ENCODE measurements at regions not wholly inside any gene's neighbourhood (a gene's known extent, or its start where the extent isn't known, plus 50 kb on each side); places are given as distances from the start of the nearest gene placed in this dataset.

- Histone ChIP-seq H3K56ac (replicated peaks; ENCODE audit: insufficient read length, low read depth, low read length) (no peak overlapping the region), H2BK5ac (ENCODE audit: low read depth, low read length) (no peak overlapping the region), H4K20me1 (replicated peaks in 1 of 2; ENCODE audit: control insufficient read depth in 1 of 2, insufficient read depth in 2 of 2, low read length in 2 of 2) (no peaks in the 10 kb centered on the region), H3K27ac (ENCODE audit: low read depth, low read length) (no peak overlapping the region), H3K23ac (ENCODE audit: insufficient read length) (no peak overlapping the region), H2BK20ac (ENCODE audit: low read length) (no peak overlapping the region), H2AFZ (ENCODE audit: low read length) (no peak overlapping the region), H3K4me2 (ENCODE audit: insufficient read depth in 1 of 2, low read depth in 2 of 2, low read length in 2 of 2) (no peak overlapping the region), H3K18ac (ENCODE audit: extremely low read depth, low read length) (no peak overlapping the region), H3K4me3 (ENCODE audit: extremely low read depth in 1 of 4, insufficient read depth in 2 of 4, low read depth in 3 of 4, low read length in 4 of 4) (no peak overlapping the region), H3K4me1 (replicated peaks in 1 of 4; ENCODE audit: control insufficient read depth in 3 of 4, insufficient read depth in 4 of 4, low read length in 3 of 4) (no peaks in the 10 kb centered on the region), H2BK12ac (ENCODE audit: low read depth, low read length) (no peak overlapping the region), H3K79me1 (ENCODE audit: low read depth, low read length) (no peaks in the 10 kb centered on the region), H3K36me3 (ENCODE audit: control insufficient read depth in 2 of 4, insufficient read depth in 4 of 4, low read length in 3 of 4) (no peaks in the 10 kb centered on the region), H3K9me3 (ENCODE audit: insufficient read depth in 2 of 2, low read depth in 1 of 2, low read length in 1 of 2) (peaks cover 11 to 13% of the 10 kb centered on the region in 2 experiments), H4K5ac (ENCODE audit: insufficient read length, low read depth, low read length) (no peak overlapping the region), H3K9ac (replicated peaks in 1 of 4; ENCODE audit: extremely low read depth in 1 of 4, low read depth in 3 of 4, low read length in 3 of 4) (no peak overlapping the region), H3K14ac (ENCODE audit: insufficient read length) (no peak overlapping the region), H3K23me2 (ENCODE audit: low read depth, low read length) (no peaks in the 10 kb centered on the region; the same call in 1 of the 2 replicates), H2AK5ac (ENCODE audit: low read depth, low read length) (no peak overlapping the region), H3K79me2 (ENCODE audit: control insufficient read depth in 1 of 2, insufficient read depth in 2 of 2, low read length in 2 of 2) (no peaks in the 10 kb centered on the region), H3K27me3 (replicated peaks in 1 of 4; ENCODE audit: control insufficient read depth in 3 of 4, extremely low read depth in 1 of 4, insufficient read depth in 3 of 4, low read length in 3 of 4) (no peaks in the 10 kb centered on the region), H2BK120ac (replicated peaks; ENCODE audit: low read depth, low read length) (no peak overlapping the region), H4K8ac (ENCODE audit: extremely low read depth, insufficient read depth, low read length) (no peak overlapping the region), H4K91ac (replicated peaks; ENCODE audit: insufficient read length, low read length) (no peak overlapping the region), H2BK15ac (ENCODE audit: low read length) (no peak overlapping the region), H3K4ac (replicated peaks; ENCODE audit: insufficient read length, low read depth, low read length) (no peak overlapping the region)
- CTCF ChIA-PET (ENCODE audit: partially characterized antibody): interaction anchor here (0.6 kb wide), 1 partner anchor 29 kb away, joined by 3 read pairs; no protein-coding TSS in a partner anchor
- DNase-seq (ENCODE audit: low read depth in 1 of 2, low spot score in 2 of 2) (no peak), FAIRE-seq (no peak)
- WGBS, 2 experiments (ENCODE audit: extremely low coverage in 1 of 2, insufficient coverage in 1 of 2, insufficient read length in 1 of 2, insufficient replicate concordance in 2 of 2, low coverage in 1 of 2, low lambda C conversion rate in 2 of 2, missing lambda C conversion rate in 1 of 2): 92% methylated on average over 2 of the region's 2 CpGs; no CpG with 5 or more reads in 1 of the 2 experiments
- POLR2A ChIA-PET (ENCODE audit: partially characterized antibody): no interaction called here
- TF ChIP-seq SUZ12 (IDR thresholded peaks at IDR 0.05; ENCODE audit: low read length) (no peak), CBX8 (IDR thresholded peaks at IDR 0.05; ENCODE audit: borderline replicate concordance, low read depth, low read length) (no peak), CTBP2 (IDR thresholded peaks at IDR 0.05; ENCODE audit: borderline replicate concordance, insufficient read depth, insufficient read length, low read length) (no peak), JUN (IDR thresholded peaks at IDR 0.05; ENCODE audit: low read depth, low read length) (no peak), HDAC2 (IDR thresholded peaks at IDR 0.05; ENCODE audit: borderline replicate concordance in 1 of 2, low read depth in 2 of 2, low read length in 2 of 2) (no peak), EP300 (IDR thresholded peaks at IDR 0.05; ENCODE audit: borderline replicate concordance in 1 of 2, low read depth in 2 of 2, low read length in 2 of 2) (no peak), TBP (IDR thresholded peaks at IDR 0.05; ENCODE audit: low read depth, low read length) (no peak), SIRT6 (IDR thresholded peaks at IDR 0.05; ENCODE audit: low read length) (no peak), ASH2L (IDR thresholded peaks at IDR 0.05; ENCODE audit: low read length) (no peak), MAX (IDR thresholded peaks at IDR 0.05) (no peak), KDM5A (IDR thresholded peaks at IDR 0.05; ENCODE audit: low read length) (no peak), CBX5 (IDR thresholded peaks at IDR 0.05; ENCODE audit: low read depth, low read length) (no peak), PHF8 (conservative IDR thresholded peaks at IDR 0.05; ENCODE audit: low read depth, low read length) (no peak), GTF2F1 (IDR thresholded peaks at IDR 0.05; ENCODE audit: borderline replicate concordance, low read depth, low read length) (no peak), NRF1 (IDR thresholded peaks at IDR 0.05; ENCODE audit: low read depth, low read length) (no peak)
Observed at GRCh38 chr3:177760803-177761202, 563.5 kb upstream of the TBL1XR1 start.
